ENCODE measurements at regions not wholly inside any gene's neighbourhood (a gene's known extent, or its start where the extent isn't known, plus 50 kb on each side); places are given as distances from the start of the nearest gene placed in this dataset.
"Not testable (repeated sequence)": the region's sequence is repeated elsewhere in the genome, so short reads cannot be mapped to it uniquely, and the experiment has no call there.

DNA sequence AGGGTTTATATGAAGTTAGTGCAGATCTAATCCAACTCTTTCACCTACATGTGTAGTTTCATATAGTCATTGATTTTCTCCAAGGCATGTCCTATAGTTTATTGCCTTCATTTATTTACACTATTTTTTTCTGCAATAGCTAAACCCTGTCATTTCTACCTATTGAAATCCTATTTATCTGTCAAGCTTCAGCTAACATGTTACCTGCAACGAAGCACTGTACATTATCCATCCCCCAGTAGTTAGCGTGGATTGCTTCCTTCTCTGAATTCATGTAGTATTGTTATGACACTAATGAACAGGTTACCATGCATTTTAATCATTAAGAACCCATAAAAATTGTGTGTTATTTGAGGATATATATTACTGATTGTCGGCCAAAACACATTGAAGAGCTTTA, 742.9 kb upstream of the PCDH20 start:
- H3K9me3 ChIP-seq (ENCODE audit: insufficient read depth, low read depth, low read length): peaks cover 2% of the 10 kb centered on the region
- H2AFZ ChIP-seq (ENCODE audit: insufficient read depth, low read length, poor library complexity): no peak overlapping the region
- no peak overlapping the region for H3K14ac ChIP-seq (ENCODE audit: low read length)
- H2BK12ac ChIP-seq (ENCODE audit: low read length): no peak overlapping the region
- H3K27ac ChIP-seq (ENCODE audit: low read depth, low read length): no peak overlapping the region
- no peak overlapping the region for H4K12ac ChIP-seq (ENCODE audit: low read depth, low read length)
- no peaks in the 10 kb centered on the region for H3K36me3 ChIP-seq (ENCODE audit: control insufficient read depth in 1 of 2, insufficient read depth in 2 of 2, low read length in 2 of 2)
- no peak overlapping the region for H3K4me2 ChIP-seq (ENCODE audit: low read length)
- H2AK5ac ChIP-seq (ENCODE audit: low read length): no peak overlapping the region
- H2BK5ac ChIP-seq (ENCODE audit: low read depth, low read length, poor library complexity): no peak overlapping the region
- H3K4ac ChIP-seq (ENCODE audit: low read depth, low read length): no peak overlapping the region
- no peak overlapping the region for H4K91ac ChIP-seq (ENCODE audit: low read depth, low read length)
- no CpG with 5 or more reads among the region's 3 CpGs for WGBS (ENCODE audit: extremely low coverage, insufficient coverage, insufficient read length)
- no peak overlapping the region for H2BK120ac ChIP-seq (ENCODE audit: insufficient read depth, low read length, poor library complexity)
- no peak overlapping the region for H3K23ac ChIP-seq (ENCODE audit: low read length)
- DNase-seq: no peak
- no peaks in the 10 kb centered on the region for H3K79me1 ChIP-seq (ENCODE audit: low read length)
- no peak overlapping the region for H3K18ac ChIP-seq (ENCODE audit: low read length)
- H3K27me3 ChIP-seq (ENCODE audit: insufficient read depth, low read length): no peaks in the 10 kb centered on the region
- no peak overlapping the region for H3K4me3 ChIP-seq (ENCODE audit: low read depth, low read length)
- peaks cover 6 to 8% of the 10 kb centered on the region in 2 experiments for H3K4me1 ChIP-seq (ENCODE audit: control insufficient read depth in 1 of 2, insufficient read depth in 2 of 2, low read length in 2 of 2)
- no peak overlapping the region for H4K8ac ChIP-seq (ENCODE audit: low read depth, low read length)
- no peaks in the 10 kb centered on the region for H3K79me2 ChIP-seq (ENCODE audit: control insufficient read depth, insufficient read depth, low read length, poor library complexity)
- H3K9ac ChIP-seq (ENCODE audit: low read length): no peak overlapping the region

DNA sequence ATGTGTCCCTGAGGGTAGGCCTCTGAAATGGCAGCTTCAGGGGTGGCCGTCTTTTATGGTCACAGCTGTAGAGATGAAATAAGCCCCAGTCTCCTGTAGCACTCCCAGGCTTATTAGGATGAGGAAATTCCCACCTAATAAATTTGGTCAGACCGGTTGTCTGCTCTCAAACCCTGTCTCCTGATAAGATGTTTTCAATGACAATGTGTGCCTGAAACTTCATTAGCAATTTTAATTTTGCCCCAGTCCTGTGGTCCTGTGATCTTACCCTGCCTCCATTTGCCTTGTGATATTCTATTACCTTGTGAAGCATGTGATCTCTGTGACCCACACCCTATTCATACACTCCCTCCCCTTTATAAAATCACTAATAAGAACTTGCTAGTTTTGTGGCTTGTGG, 736.1 kb upstream of the PCDH20 start:
- H3K4me2 ChIP-seq (ENCODE audit: low read length); H3K4ac ChIP-seq (ENCODE audit: low read depth, low read length); H4K91ac ChIP-seq (ENCODE audit: low read depth, low read length); H4K8ac ChIP-seq (ENCODE audit: low read depth, low read length); H2BK120ac ChIP-seq (ENCODE audit: insufficient read depth, low read length, poor library complexity); H4K12ac ChIP-seq (ENCODE audit: low read depth, low read length); DNase-seq; H3K9ac ChIP-seq (ENCODE audit: low read length); H2AFZ ChIP-seq (ENCODE audit: insufficient read depth, low read length, poor library complexity); H3K18ac ChIP-seq (ENCODE audit: low read length); H3K79me1 ChIP-seq (ENCODE audit: low read length); H3K27ac ChIP-seq (ENCODE audit: low read depth, low read length); H3K4me1 ChIP-seq (ENCODE audit: control insufficient read depth in 1 of 2, insufficient read depth in 2 of 2, low read length in 2 of 2); H2AK5ac ChIP-seq (ENCODE audit: low read length); H3K36me3 ChIP-seq (ENCODE audit: control insufficient read depth in 1 of 2, insufficient read depth in 2 of 2, low read length in 2 of 2); H3K27me3 ChIP-seq (ENCODE audit: insufficient read depth, low read length); H3K79me2 ChIP-seq (ENCODE audit: control insufficient read depth, insufficient read depth, low read length, poor library complexity); H3K14ac ChIP-seq (ENCODE audit: low read length); H3K9me3 ChIP-seq (ENCODE audit: insufficient read depth, low read depth, low read length); H3K4me3 ChIP-seq (ENCODE audit: low read depth, low read length); H2BK12ac ChIP-seq (ENCODE audit: low read length); H3K23ac ChIP-seq (ENCODE audit: low read length); H2BK5ac ChIP-seq (ENCODE audit: low read depth, low read length, poor library complexity): not testable (repeated sequence)
- no CpG with 5 or more reads among the region's 2 CpGs for WGBS (ENCODE audit: extremely low coverage, insufficient coverage, insufficient read length)

DNA sequence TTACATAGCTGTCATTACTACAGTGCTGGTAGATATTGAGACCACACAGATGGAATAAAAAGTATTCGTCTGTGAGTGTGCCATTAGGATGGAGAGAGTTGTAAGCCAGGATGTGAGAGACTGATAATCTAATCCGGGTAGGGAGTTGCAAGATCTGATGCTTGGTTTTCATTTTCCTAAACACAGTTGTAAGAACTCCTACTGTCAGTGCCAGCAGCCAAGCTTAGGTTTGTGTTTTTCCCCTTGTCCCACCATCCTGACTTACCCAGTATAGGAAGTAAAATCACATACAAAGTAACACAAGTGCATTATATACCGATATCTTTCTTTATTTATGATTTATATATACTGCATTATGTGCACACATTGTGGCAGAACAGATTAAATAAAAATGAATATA, 726.4 kb upstream of the PCDH20 start:
- H3K79me2 ChIP-seq (ENCODE audit: control insufficient read depth, insufficient read depth, low read length, poor library complexity): no peaks in the 10 kb centered on the region
- no peak overlapping the region for H3K27ac ChIP-seq (ENCODE audit: low read depth, low read length)
- no peak for DNase-seq
- H3K4me2 ChIP-seq (ENCODE audit: low read length): no peak overlapping the region
- no peak overlapping the region for H2AK5ac ChIP-seq (ENCODE audit: low read length)
- H3K9me3 ChIP-seq (ENCODE audit: insufficient read depth, low read depth, low read length): no peaks in the 10 kb centered on the region
- H3K23ac ChIP-seq (ENCODE audit: low read length): no peak overlapping the region
- no CpG with 5 or more reads among the region's 3 CpGs for WGBS (ENCODE audit: extremely low coverage, insufficient coverage, insufficient read length)
- H2BK120ac ChIP-seq (ENCODE audit: insufficient read depth, low read length, poor library complexity): no peak overlapping the region
- H3K4ac ChIP-seq (ENCODE audit: low read depth, low read length): no peak overlapping the region
- no peak overlapping the region for H2BK12ac ChIP-seq (ENCODE audit: low read length)
- H3K79me1 ChIP-seq (ENCODE audit: low read length): no peaks in the 10 kb centered on the region
- H3K9ac ChIP-seq (ENCODE audit: low read length): no peak overlapping the region
- no peak overlapping the region for H3K18ac ChIP-seq (ENCODE audit: low read length)
- no peaks in the 10 kb centered on the region for H3K36me3 ChIP-seq (ENCODE audit: control insufficient read depth in 1 of 2, insufficient read depth in 2 of 2, low read length in 2 of 2)
- no peaks in the 10 kb centered on the region for H3K27me3 ChIP-seq (ENCODE audit: insufficient read depth, low read length)
- H2BK5ac ChIP-seq (ENCODE audit: low read depth, low read length, poor library complexity): no peak overlapping the region
- H4K12ac ChIP-seq (ENCODE audit: low read depth, low read length): no peak overlapping the region
- no peaks in the 10 kb centered on the region for H3K4me1 ChIP-seq (ENCODE audit: control insufficient read depth in 1 of 2, insufficient read depth in 2 of 2, low read length in 2 of 2)
- no peak overlapping the region for H3K4me3 ChIP-seq (ENCODE audit: low read depth, low read length)
- H2AFZ ChIP-seq (ENCODE audit: insufficient read depth, low read length, poor library complexity): no peak overlapping the region
- no peak overlapping the region for H3K14ac ChIP-seq (ENCODE audit: low read length)
- no peak overlapping the region for H4K91ac ChIP-seq (ENCODE audit: low read depth, low read length)
- H4K8ac ChIP-seq (ENCODE audit: low read depth, low read length): no peak overlapping the region

DNA sequence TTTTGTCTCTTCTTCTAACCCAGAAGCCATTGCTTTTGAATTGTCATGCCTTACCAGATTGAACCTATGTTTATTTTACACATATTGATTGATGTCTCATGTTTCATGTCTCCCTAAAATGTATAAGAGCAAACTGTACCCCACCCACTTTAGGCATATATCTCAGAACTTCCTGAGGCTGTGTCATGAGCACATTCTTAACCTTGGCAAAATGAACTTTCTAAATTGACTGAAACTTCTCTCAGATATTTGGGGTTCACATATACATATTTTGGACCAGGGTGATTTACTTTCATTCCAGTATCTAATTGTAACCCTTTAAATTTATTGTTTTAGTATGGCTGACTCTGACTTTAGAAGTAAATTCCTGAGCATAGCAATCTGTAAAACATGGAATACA, 723.9 kb upstream of the PCDH20 start:
- Histone ChIP-seq H4K12ac (ENCODE audit: low read depth, low read length) (no peak overlapping the region), H3K18ac (ENCODE audit: low read length) (no peak overlapping the region), H3K4me3 (ENCODE audit: low read depth, low read length) (no peak overlapping the region), H3K9ac (ENCODE audit: low read length) (no peak overlapping the region), H4K91ac (ENCODE audit: low read depth, low read length) (no peak overlapping the region), H3K36me3 (ENCODE audit: control insufficient read depth in 1 of 2, insufficient read depth in 2 of 2, low read length in 2 of 2) (no peaks in the 10 kb centered on the region), H2AK5ac (ENCODE audit: low read length) (no peak overlapping the region), H3K27ac (ENCODE audit: low read depth, low read length) (no peak overlapping the region), H4K8ac (ENCODE audit: low read depth, low read length) (no peak overlapping the region), H3K79me1 (ENCODE audit: low read length) (no peaks in the 10 kb centered on the region), H2BK12ac (ENCODE audit: low read length) (no peak overlapping the region), H3K14ac (ENCODE audit: low read length) (no peak overlapping the region), H2AFZ (ENCODE audit: insufficient read depth, low read length, poor library complexity) (no peak overlapping the region), H3K23ac (ENCODE audit: low read length) (no peak overlapping the region), H3K4me2 (ENCODE audit: low read length) (no peak overlapping the region), H3K4me1 (ENCODE audit: control insufficient read depth in 1 of 2, insufficient read depth in 2 of 2, low read length in 2 of 2) (no peaks in the 10 kb centered on the region), H3K4ac (ENCODE audit: low read depth, low read length) (no peak overlapping the region), H2BK120ac (ENCODE audit: insufficient read depth, low read length, poor library complexity) (no peak overlapping the region), H3K79me2 (ENCODE audit: control insufficient read depth, insufficient read depth, low read length, poor library complexity) (no peaks in the 10 kb centered on the region), H3K9me3 (ENCODE audit: insufficient read depth, low read depth, low read length) (no peaks in the 10 kb centered on the region), H3K27me3 (ENCODE audit: insufficient read depth, low read length) (no peaks in the 10 kb centered on the region), H2BK5ac (ENCODE audit: low read depth, low read length, poor library complexity) (no peak overlapping the region)
- no peak for DNase-seq
